T1000 (cell line): ENCODE measurements at regions not wholly inside any gene's neighbourhood (a gene's known extent, or its start where the extent isn't known, plus 50 kb on each side); places are given as distances from the start of the nearest gene placed in this dataset.
"Not testable (repeated sequence)": the region's sequence is repeated elsewhere in the genome, so short reads cannot be mapped to it uniquely, and the experiment has no call there.

Source experiments
- DNase-seq: peaks from one replicate; lab custom pipeline; 2025; ENCODE audit warnings: mixed read lengths; lab: John Stamatoyannopoulos, UW

DNA sequence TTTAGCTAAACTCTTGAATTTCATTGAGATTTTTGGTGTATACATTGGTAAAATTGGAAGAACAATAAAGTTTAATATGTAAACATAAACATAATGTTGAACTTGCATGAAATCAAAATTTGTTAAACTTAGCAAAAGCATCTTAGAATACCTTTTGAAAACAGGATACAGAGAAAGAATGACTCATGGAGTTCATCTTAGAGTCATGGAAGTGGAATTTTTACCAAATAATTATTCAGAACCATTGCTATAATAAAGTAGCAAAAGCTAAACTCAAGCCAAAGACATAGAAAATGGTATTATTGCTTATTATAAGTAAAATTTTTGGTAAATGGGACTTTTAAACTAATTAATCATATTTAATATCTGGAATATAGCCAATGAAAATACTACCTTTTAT lies 841.6 kb upstream of the SLC39A10 start:
- DNase-seq, result no peak

- DNase-seq, result no peak
These were observed 854.4 kb upstream of the SLC39A10 start for GRCh38 chr2:194802589-194802988.

GRCh38 chr2:194787071-194787470 lies 870.0 kb upstream of the SLC39A10 start:
- not testable (repeated sequence) for DNase-seq

- DNase-seq, result not testable (repeated sequence)
These were observed 885.6 kb upstream of the SLC39A10 start for GRCh38 chr2:194771394-194771793.

GRCh38 chr2:194769030-194769429 lies 888.0 kb upstream of the SLC39A10 start:
- DNase-seq, result no peak

DNA sequence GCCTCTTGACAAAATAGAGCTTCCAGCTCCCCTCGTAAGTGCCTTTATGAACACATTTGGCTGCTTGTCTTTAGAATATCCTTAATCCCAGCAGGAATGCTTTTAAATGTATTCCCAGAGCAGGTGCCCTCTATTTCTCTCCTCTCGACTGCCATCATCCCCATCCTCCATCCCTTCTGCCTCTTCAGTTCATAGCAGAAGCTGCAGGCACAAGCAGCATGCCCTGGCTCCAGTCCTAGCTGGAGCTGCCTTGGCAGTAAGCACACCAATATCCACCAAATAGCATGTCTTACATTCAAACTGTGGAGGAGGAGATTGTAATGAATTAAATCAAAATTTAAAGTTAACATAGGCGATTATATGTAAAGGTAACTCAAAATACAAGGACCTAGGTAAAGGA lies 891.3 kb upstream of the SLC39A10 start:
- no peak for DNase-seq

DNA sequence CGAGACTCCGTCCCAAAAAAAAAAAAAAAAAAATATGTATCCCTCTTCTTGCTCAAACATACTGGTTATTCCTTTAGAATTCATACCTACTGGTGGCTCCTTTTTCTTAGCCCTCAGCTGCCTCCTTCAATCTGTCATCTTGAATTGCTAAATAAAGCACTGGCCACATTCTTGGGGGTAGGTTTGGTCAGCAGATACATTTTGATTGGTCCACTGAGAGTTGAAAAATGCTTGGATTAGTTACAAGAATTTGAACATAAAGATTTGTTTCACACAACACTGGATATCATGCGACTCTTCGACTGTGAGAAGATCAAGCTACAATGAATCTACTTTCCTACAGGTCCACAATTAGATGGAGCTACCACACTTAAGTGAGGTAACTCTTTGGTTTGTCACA lies 906.1 kb upstream of the SLC39A10 start:
- DNase-seq, result no peak

DNA sequence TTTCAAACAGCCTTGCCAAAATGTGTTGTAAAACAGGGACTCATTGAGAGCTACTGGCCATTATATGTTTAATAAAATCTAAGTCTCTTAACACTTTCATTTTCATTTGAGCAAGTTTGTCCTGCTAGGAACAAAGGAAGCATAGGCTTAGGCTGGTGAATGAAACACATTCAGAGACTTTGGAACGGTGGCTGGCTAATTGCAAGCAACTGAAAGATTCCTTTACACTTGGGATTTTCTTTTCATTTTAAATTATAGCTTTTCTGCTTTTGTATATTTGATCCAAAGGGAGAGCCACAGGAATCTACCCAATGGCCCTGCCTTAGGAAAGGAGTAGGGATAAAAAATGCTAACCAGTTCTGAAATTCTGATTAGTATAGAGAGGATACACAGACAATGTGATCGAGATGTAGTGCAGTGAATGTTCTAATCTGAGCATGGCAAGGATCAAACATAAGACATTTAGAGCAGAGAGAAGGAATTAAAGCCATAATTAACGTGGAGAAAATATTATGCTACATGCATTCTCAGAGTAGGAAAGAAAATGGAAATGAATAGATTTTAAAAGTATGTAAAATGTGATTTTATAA lies 911.4 kb upstream of the SLC39A10 start:
- no peak for DNase-seq

DNA sequence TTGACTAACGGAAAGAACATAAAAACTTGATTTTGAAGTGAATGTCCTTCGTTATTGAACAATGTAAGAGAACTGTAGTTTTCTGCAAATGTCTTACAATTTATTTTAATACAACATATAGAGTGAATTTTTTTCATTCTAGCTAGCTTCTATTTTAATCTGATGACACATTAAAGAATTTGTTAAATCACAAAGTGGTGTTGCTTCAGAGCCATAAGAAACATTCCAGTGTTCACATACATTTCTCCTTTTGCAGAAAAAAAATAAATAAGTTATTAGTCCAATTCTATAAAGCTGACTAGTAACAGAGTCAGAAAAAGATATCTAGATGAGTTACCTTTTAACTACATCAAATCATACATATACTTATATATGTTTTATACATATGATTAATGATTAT lies 914.3 kb upstream of the SLC39A10 start:
- no peak for DNase-seq

- DNase-seq, result no peak
These were observed 917.8 kb upstream of the SLC39A10 start for GRCh38 chr2:194739217-194739616.

- no peak for DNase-seq
These were observed 921.0 kb upstream of the SLC39A10 start for GRCh38 chr2:194735837-194736542.

DNA sequence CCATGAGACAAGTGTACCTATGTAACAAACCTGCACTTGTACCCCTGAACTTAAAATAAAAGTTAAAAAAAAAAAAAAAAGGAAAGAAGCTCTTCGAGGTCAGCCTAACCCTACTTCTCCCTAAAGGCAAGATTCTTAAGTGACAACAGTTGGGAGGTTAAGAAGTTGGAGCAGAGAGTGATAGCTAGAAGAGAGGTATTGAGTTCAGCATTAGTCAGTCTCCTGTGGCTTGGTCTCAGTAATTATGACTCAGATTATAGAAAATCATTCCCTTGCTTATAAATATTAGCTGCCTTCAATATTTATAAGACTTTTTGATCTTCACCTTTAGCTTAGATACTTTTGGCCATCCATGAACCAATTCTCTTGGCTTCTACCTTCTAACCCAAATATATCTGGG lies 926.8 kb upstream of the SLC39A10 start:
- DNase-seq, result no peak

DNA sequence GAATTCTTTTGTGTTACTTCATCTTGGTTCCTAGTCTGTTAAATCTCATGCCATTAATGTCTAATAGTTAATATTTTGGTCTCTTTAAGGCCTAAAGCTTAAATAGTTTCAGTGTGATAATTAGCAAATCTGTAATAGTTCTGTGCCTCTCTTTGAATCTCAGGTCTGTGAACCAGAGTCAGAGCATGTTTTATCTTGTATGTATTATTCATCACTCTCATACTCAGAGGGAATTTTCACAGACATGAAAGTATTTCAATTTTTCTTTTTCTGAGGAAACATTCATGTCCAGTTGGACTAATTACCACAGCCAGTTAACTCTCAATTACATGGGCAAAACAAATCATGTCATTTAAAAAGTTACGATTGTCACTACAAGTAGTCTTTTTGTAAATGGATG lies 931.9 kb upstream of the SLC39A10 start:
- DNase-seq, result no peak

DNA sequence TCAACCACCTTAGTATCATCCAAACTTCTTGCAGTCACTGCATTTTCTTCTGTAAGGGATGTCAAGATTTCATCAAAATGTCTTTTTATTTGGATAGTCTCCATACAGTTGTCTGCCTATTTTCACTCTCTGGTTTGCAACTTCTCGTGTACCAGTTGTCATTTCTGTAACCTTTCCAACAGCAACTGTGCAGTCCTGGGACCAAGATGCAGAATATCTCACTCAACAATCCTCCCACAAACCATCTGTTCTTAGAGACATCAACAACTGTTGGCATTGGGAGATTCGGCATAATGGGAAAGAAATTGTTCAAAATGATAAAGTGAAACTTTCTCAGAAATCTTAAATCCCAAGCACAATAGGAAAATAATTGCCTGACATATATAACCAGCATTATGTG lies 933.6 kb upstream of the SLC39A10 start:
- no peak for DNase-seq

- no peak for DNase-seq
These were observed 935.8 kb upstream of the SLC39A10 start for GRCh38 chr2:194721227-194721626.

- DNase-seq, result no peak
These were observed 936.6 kb upstream of the SLC39A10 start for GRCh38 chr2:194720462-194720861.

DNA sequence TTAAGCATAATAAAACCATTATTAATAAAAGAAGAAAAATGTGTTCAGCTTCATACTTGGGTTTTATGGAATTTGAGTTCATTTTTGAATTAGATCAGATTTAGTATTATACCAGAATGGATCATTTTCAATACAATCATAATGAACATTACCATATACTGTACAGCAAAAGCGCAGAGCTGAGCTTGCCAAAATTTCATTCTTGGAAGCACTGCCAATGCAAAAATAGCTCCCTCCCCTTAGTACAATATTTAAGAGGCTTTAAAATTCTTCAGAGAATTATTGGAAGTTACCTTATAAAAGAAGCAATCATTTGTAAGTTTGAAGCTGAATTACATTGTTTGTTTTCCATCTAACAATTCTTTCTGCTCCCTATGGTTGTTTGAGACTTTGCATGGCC lies 938.1 kb upstream of the SLC39A10 start:
- no peak for DNase-seq

- no peak for DNase-seq
These were observed 942.5 kb upstream of the SLC39A10 start for GRCh38 chr2:194714541-194714940.

DNA sequence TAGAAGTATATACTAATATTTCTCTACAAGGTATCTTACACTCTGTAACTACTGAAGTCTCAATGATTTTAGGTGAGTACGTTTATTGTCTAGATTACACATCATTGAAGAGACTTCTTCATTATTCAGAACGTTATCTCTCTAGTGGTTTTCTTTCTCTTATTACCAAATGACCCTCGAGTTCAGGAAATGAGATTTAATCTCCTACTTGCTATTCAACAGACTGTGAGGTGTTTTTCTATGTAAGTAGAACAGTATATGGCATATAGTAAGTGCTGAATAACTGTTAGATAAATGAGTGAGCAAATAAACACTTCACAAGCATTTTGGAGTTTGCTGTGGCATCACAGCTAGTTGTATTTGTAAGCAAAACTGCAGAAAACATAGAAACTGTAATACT lies 947.2 kb upstream of the SLC39A10 start:
- no peak for DNase-seq

DNA sequence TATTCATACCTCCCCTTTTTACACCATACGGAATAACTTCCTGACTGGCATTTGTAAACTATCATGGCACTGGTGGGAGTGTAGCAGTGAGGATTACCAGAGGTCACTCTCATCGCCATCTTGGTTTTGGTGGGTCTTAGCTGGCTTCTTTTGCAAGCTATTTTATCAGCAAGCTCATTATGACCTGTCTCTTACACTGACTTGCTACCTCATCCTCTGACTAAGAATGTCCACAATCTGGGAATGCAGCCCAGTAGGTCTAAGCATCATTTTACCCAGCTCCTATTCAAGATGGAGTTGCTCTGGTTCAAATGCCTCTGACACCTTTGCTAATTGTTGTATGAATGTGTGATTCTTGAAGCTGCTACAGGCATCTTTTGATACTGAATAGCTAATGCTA lies 950.8 kb upstream of the SLC39A10 start:
- no peak for DNase-seq

GRCh38 chr2:194705398-194705797 lies 951.6 kb upstream of the SLC39A10 start:
- DNase-seq, result no peak

- no peak for DNase-seq
These were observed 956.3 kb upstream of the SLC39A10 start for GRCh38 chr2:194700726-194701125.

DNA sequence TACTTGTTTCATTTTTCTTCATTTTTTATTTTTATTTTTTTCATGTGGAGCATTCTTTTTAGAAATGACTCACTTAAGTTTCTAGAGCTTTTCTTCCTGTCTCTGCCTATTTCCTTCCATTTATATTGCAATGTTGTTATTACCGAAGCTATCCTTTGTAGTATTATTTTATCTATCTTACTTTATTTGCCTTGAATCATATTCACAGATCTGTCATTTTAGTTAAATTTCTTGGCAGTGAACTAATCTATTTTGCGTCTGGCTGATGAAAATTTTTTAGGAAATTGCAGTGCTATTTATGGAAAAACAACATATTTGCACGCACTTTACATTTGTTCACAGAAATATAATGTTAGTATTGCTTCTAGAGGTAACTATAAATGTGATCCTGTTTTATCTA lies 956.9 kb upstream of the SLC39A10 start:
- DNase-seq, result no peak

- DNase-seq, result no peak
These were observed 959.0 kb upstream of the SLC39A10 start for GRCh38 chr2:194698012-194698411.
